Liver (tissue), 8 donors: ENCODE measurements at regions not wholly inside any gene's neighbourhood (a gene's known extent, or its start where the extent isn't known, plus 50 kb on each side); places are given as distances from the start of the nearest gene placed in this dataset.

ENCODE experiments used
- DNase-seq: peaks from one replicate; pipeline ENCODE4 v3.0.0-alpha.2; 2017; ENCODE audit warnings: low spot score
- H3K27ac ChIP-seq, 2 donors: one replicate each; pipeline ENCODE4 v1.7.0; 2013; ENCODE audit warnings: inconsistent platforms in 2 of 2, low read length in 2 of 2, control low read depth in 1 of 2, low read depth in 1 of 2, mild to moderate bottlenecking in 1 of 2
- H3K27me3 ChIP-seq, 4 donors: one replicate each; pipeline versions ENCODE4 v1.6.1 to v1.7.0; 2013; ENCODE audit warnings: low read length in 3 of 4, inconsistent platforms in 1 of 4, mild to moderate bottlenecking in 1 of 4, moderate library complexity in 1 of 4; ENCODE audit not compliant: control insufficient read depth in 4 of 4, insufficient read depth in 4 of 4
- H3K36me3 ChIP-seq, 4 donors: one replicate each; pipeline versions ENCODE4 v1.6.1 to v1.7.0; 2013; ENCODE audit warnings: low read length in 3 of 4, mild to moderate bottlenecking in 3 of 4, low read depth in 1 of 4, moderate library complexity in 1 of 4; ENCODE audit not compliant: control insufficient read depth in 4 of 4, insufficient read depth in 3 of 4
- H3K4me1 ChIP-seq, 4 donors: one replicate each; pipeline versions ENCODE4 v1.6.1 to v1.7.0; 2013; ENCODE audit warnings: low read length in 3 of 4, mild to moderate bottlenecking in 3 of 4, moderate library complexity in 1 of 4; ENCODE audit not compliant: control insufficient read depth in 4 of 4, insufficient read depth in 4 of 4
- H3K4me3 ChIP-seq, 3 donors: one replicate each; pipeline versions ENCODE4 v1.6.1 to v1.7.0; 2013; ENCODE audit warnings: low read length in 3 of 3, control low read depth in 1 of 3, low read depth in 1 of 3, mild to moderate bottlenecking in 1 of 3
- H3K9ac ChIP-seq, 2 donors: one replicate each; pipeline ENCODE4 v1.7.0; 2013; ENCODE audit warnings: low read length in 2 of 2, mild to moderate bottlenecking in 2 of 2, moderate library complexity in 2 of 2, control low read depth in 1 of 2, low read depth in 1 of 2
- H3K9me3 ChIP-seq, 4 donors: one replicate each; pipeline versions ENCODE4 v1.6.1 to v1.7.0; 2013; ENCODE audit warnings: low read length in 3 of 4; ENCODE audit not compliant: control insufficient read depth in 4 of 4
- ATF3 ChIP-seq: IDR thresholded peaks from 2 replicates; pipeline ENCODE4 v1.6.1; 2016; ENCODE audit warnings: antibody characterized with exemption
- CTCF ChIP-seq: fragments of 150-350 bp; IDR thresholded peaks from 2 replicates; pipeline ENCODE4 v1.5.1; 2017; ENCODE audit warnings: improper control_type of control experiment, low read depth, low read length; ENCODE audit not compliant: missing input control
- EGR1 ChIP-seq, 2 donors: IDR thresholded peaks; 2 replicates each; pipeline ENCODE4 v1.6.1; 2016 to 2018; ENCODE audit warnings: antibody characterized with exemption in 2 of 2, low read depth in 2 of 2
- FOXA1 ChIP-seq: IDR thresholded peaks from 2 replicates; pipeline ENCODE4 v1.6.1; 2016; ENCODE audit warnings: antibody characterized with exemption
- FOXA2 ChIP-seq: IDR thresholded peaks from 2 replicates; pipeline ENCODE4 v1.6.1; 2016; ENCODE audit warnings: antibody characterized with exemption
- GABPA ChIP-seq, 2 donors: IDR thresholded peaks in 1 of 2; conservative IDR thresholded peaks in 1 of 2; 2 replicates each; pipeline ENCODE4 v1.6.1; 2016; ENCODE audit warnings: antibody characterized with exemption in 2 of 2, mild to moderate bottlenecking in 1 of 2, moderate library complexity in 1 of 2
- HNF4A ChIP-seq, 2 donors: conservative IDR thresholded peaks; 2 replicates each; pipeline ENCODE4 v1.6.1; 2016; ENCODE audit warnings: antibody characterized with exemption in 2 of 2, mild to moderate bottlenecking in 2 of 2
- HNF4G ChIP-seq: IDR thresholded peaks from 2 replicates; pipeline ENCODE4 v1.6.1; 2016; ENCODE audit warnings: antibody characterized with exemption
- JUND ChIP-seq, 2 donors: IDR thresholded peaks; 2 replicates each; pipeline ENCODE4 v1.6.1; 2016; ENCODE audit warnings: antibody characterized with exemption in 2 of 2
- NR2F2 ChIP-seq: IDR thresholded peaks from 2 replicates; pipeline ENCODE4 v1.6.1; 2016; ENCODE audit warnings: antibody characterized with exemption
- RAD21 ChIP-seq, 2 donors: IDR thresholded peaks; 2 replicates each; pipeline ENCODE4 v1.6.1; 2016; ENCODE audit warnings: antibody characterized with exemption in 2 of 2, mild to moderate bottlenecking in 2 of 2
- REST ChIP-seq: IDR thresholded peaks from 2 replicates; pipeline ENCODE4 v1.6.1; 2016; ENCODE audit warnings: antibody characterized with exemption, mild to moderate bottlenecking
- RXRA ChIP-seq, 2 donors: IDR thresholded peaks; 2 replicates each; pipeline ENCODE4 v1.6.1; 2017 to 2018; ENCODE audit warnings: antibody characterized with exemption in 2 of 2, mild to moderate bottlenecking in 1 of 2
- SP1 ChIP-seq: IDR thresholded peaks from 2 replicates; pipeline ENCODE4 v1.6.1; 2018; ENCODE audit warnings: antibody characterized with exemption, mild to moderate bottlenecking
- TAF1 ChIP-seq: conservative IDR thresholded peaks from 2 replicates; pipeline ENCODE4 v1.6.1; 2016; ENCODE audit warnings: antibody characterized with exemption, mild to moderate bottlenecking
- YY1 ChIP-seq: IDR thresholded peaks from 2 replicates; pipeline ENCODE4 v1.6.1; 2016; ENCODE audit warnings: antibody characterized with exemption, mild to moderate bottlenecking
- ZBTB33 ChIP-seq: IDR thresholded peaks from 2 replicates; pipeline ENCODE4 v1.6.1; 2016; ENCODE audit warnings: antibody characterized with exemption
- WGBS: extraction: QIAGEN DNeasy Blood & Tissue Kit; methylation state at CpG from one replicate; pipeline ENCODE4 v1.1.7; 2013; 5-methylcytosine and 5-hydroxymethylcytosine counted together
- donor health status: healthy.
- donor health status: healthy.
- donor health status: healthy.
- donor health status: healthy.
- donor health status: healthy.

- no peak for DNase-seq
- Histone ChIP-seq H3K4me1 (no peaks in the 10 kb centered on the region), H3K27ac (no peak overlapping the region), H3K4me3 (no peak overlapping the region), H3K27me3 (no peaks in the 10 kb centered on the region), H3K9ac (no peak overlapping the region), H3K9me3 (no peaks in the 10 kb centered on the region), H3K36me3 (no peaks in the 10 kb centered on the region)
- WGBS, result 73% methylated on average over 12 of the region's 12 CpGs
- TF ChIP-seq NR2F2, result no peak
- TF ChIP-seq REST, result no peak
- no peak for TF ChIP-seq HNF4A (conservative IDR thresholded peaks at IDR 0.05)
- no peak for TF ChIP-seq EGR1 (IDR thresholded peaks at IDR 0.05; ENCODE audit: low read depth in 2 of 2)
- TF ChIP-seq ATF3, result no peak
- no peak for TF ChIP-seq RAD21 (IDR thresholded peaks at IDR 0.05)
- TF ChIP-seq TAF1, result no peak
- TF ChIP-seq HNF4G, result no peak
- TF ChIP-seq FOXA2, result no peak
- TF ChIP-seq SP1, result no peak
These were observed 167.6 kb upstream of the ANK2 start for GRCh38 chr4:112881842-112882241.

GRCh38 chr4:112882286-112882685 is 167.2 kb upstream of the ANK2 start:
- WGBS, result 84% methylated on average over 4 of the region's 4 CpGs
- Histone ChIP-seq H3K36me3 (no peaks in the 10 kb centered on the region), H3K27me3 (no peaks in the 10 kb centered on the region), H3K4me3 (no peak overlapping the region), H3K27ac (no peak overlapping the region), H3K4me1 (no peaks in the 10 kb centered on the region), H3K9me3 (no peaks in the 10 kb centered on the region), H3K9ac (no peak overlapping the region)
- no peak for TF ChIP-seq JUND (IDR thresholded peaks at IDR 0.05)
- no peak for TF ChIP-seq EGR1 (IDR thresholded peaks at IDR 0.05; ENCODE audit: low read depth in 2 of 2)
- TF ChIP-seq NR2F2, result no peak
- no peak for TF ChIP-seq RXRA (IDR thresholded peaks at IDR 0.05)
- no peak for TF ChIP-seq HNF4G
- no peak for TF ChIP-seq FOXA1
- no peak for TF ChIP-seq FOXA2
- no peak for TF ChIP-seq HNF4A (conservative IDR thresholded peaks at IDR 0.05)
- no peak for TF ChIP-seq TAF1
- no peak for TF ChIP-seq GABPA (IDR thresholded peaks at IDR 0.05 in 1 of 2, conservative IDR thresholded peaks at IDR 0.05 in 1 of 2)
- no peak for TF ChIP-seq YY1
- no peak for TF ChIP-seq SP1
- DNase-seq, result no peak

GRCh38 chr4:112884406-112884805 is 165.0 kb upstream of the ANK2 start:
- WGBS, result 71% methylated on average over 1 of the region's 1 CpG
- DNase-seq, result no peak

More at GRCh38 chr4:112884406-112884805, 165.0 kb upstream of the ANK2 start:
- Histone ChIP-seq H3K36me3 (no peaks in the 10 kb centered on the region), H3K27ac (no peak overlapping the region), H3K4me3 (no peak overlapping the region), H3K27me3 (no peaks in the 10 kb centered on the region), H3K4me1 (no peaks in the 10 kb centered on the region), H3K9ac (no peak overlapping the region), H3K9me3 (no peaks in the 10 kb centered on the region)
- TF ChIP-seq REST (no peak), ZBTB33 (no peak), HNF4G (no peak), HNF4A (conservative IDR thresholded peaks at IDR 0.05) (no peak), RXRA (IDR thresholded peaks at IDR 0.05) (no peak), FOXA2 (no peak), CTCF (no peak)
